Parathyroid adenoma (tissue), 2 donors: ENCODE measurements at regions not wholly inside any gene's neighbourhood (a gene's known extent, or its start where the extent isn't known, plus 50 kb on each side); places are given as distances from the start of the nearest gene placed in this dataset.

Experiments
- H2AFZ ChIP-seq: fragments of 300-600 bp; sonication (generic); one replicate; pipeline ENCODE4 v1.7.0; 2017; ENCODE audit warnings: antibody characterized with exemption, mild to moderate bottlenecking
- H3K27ac ChIP-seq: fragments of 300-600 bp; sonication (generic); one replicate; pipeline ENCODE4 v1.7.0; 2017
- H3K27me3 ChIP-seq: fragments of 300-600 bp; sonication (generic); one replicate; pipeline ENCODE4 v1.7.0; 2017; ENCODE audit warnings: low read length; ENCODE audit not compliant: control insufficient read depth, insufficient read depth
- H3K36me3 ChIP-seq: fragments of 300-600 bp; sonication (generic); one replicate; pipeline ENCODE4 v1.7.0; 2017; ENCODE audit warnings: low read length; ENCODE audit not compliant: control insufficient read depth, insufficient read depth
- H3K4me1 ChIP-seq: fragments of 300-600 bp; sonication (generic); one replicate; pipeline ENCODE4 v1.7.0; 2017; ENCODE audit warnings: control low read depth
- H3K4me2 ChIP-seq: fragments of 300-600 bp; sonication (generic); one replicate; pipeline ENCODE4 v1.7.0; 2017; ENCODE audit warnings: low read length
- H3K4me3 ChIP-seq: fragments of 300-600 bp; sonication (generic); one replicate; pipeline ENCODE4 v1.7.0; 2017; ENCODE audit warnings: low read depth, low read length
- H3K79me2 ChIP-seq: fragments of 300-600 bp; sonication (generic); one replicate; pipeline ENCODE4 v1.7.0; 2017; ENCODE audit warnings: control low read depth
- H3K9ac ChIP-seq: fragments of 300-600 bp; sonication (generic); one replicate; pipeline ENCODE4 v1.7.0; 2017; ENCODE audit warnings: mild to moderate bottlenecking
- H3K9me3 ChIP-seq: fragments of 300-600 bp; sonication (generic); one replicate; pipeline ENCODE4 v1.7.0; 2017; ENCODE audit warnings: low read length; ENCODE audit not compliant: control insufficient read depth
- CTCF ChIP-seq: fragments of 300-600 bp; sonication (generic); IDR thresholded peaks from one replicate; pipeline ENCODE4 v1.7.0; 2017; ENCODE audit warnings: antibody characterized with exemption, mild to moderate bottlenecking
- donor health status: primary hyperparathyroidism.

GRCh38 chr12:127648321-127648720 lies 618.6 kb upstream of the TMEM132C start:
- Histone ChIP-seq H3K27ac (no peak overlapping the region), H3K9me3 (no peaks in the 10 kb centered on the region), H3K4me2 (no peak overlapping the region), H2AFZ (no peak overlapping the region), H3K36me3 (no peaks in the 10 kb centered on the region), H3K79me2 (no peaks in the 10 kb centered on the region), H3K4me3 (no peak overlapping the region), H3K4me1 (no peaks in the 10 kb centered on the region), H3K9ac (no peak overlapping the region), H3K27me3 (no peaks in the 10 kb centered on the region)
- TF ChIP-seq CTCF, result no peak

GRCh38 chr12:127649961-127650360 lies 617.0 kb upstream of the TMEM132C start:
- Histone ChIP-seq H3K27me3 (no peaks in the 10 kb centered on the region), H3K4me1 (no peaks in the 10 kb centered on the region), H3K4me2 (no peak overlapping the region), H3K79me2 (no peaks in the 10 kb centered on the region), H3K36me3 (no peaks in the 10 kb centered on the region), H3K27ac (no peak overlapping the region), H3K4me3 (no peak overlapping the region), H3K9ac (no peak overlapping the region), H3K9me3 (no peaks in the 10 kb centered on the region), H2AFZ (no peak overlapping the region)
- TF ChIP-seq CTCF, result no peak

- H3K4me1 ChIP-seq, result no peaks in the 10 kb centered on the region
- H3K27me3 ChIP-seq, result no peaks in the 10 kb centered on the region
- no peaks in the 10 kb centered on the region for H3K9me3 ChIP-seq
- no peak overlapping the region for H3K4me2 ChIP-seq
- no peaks in the 10 kb centered on the region for H3K36me3 ChIP-seq
- no peak overlapping the region for H3K4me3 ChIP-seq
- TF ChIP-seq CTCF, result no peak
- H3K9ac ChIP-seq, result no peak overlapping the region
- no peak overlapping the region for H3K27ac ChIP-seq
- H3K79me2 ChIP-seq, result no peaks in the 10 kb centered on the region
- no peak overlapping the region for H2AFZ ChIP-seq
Observed at GRCh38 chr12:127650626-127651025, 616.3 kb upstream of the TMEM132C start.

- Histone ChIP-seq H3K4me2 (no peak overlapping the region), H3K79me2 (no peaks in the 10 kb centered on the region), H3K27ac (no peak overlapping the region), H2AFZ (no peak overlapping the region), H3K9me3 (no peaks in the 10 kb centered on the region), H3K4me3 (no peak overlapping the region), H3K9ac (no peak overlapping the region), H3K27me3 (no peaks in the 10 kb centered on the region), H3K36me3 (no peaks in the 10 kb centered on the region), H3K4me1 (no peaks in the 10 kb centered on the region)
- no peak for TF ChIP-seq CTCF
Observed at GRCh38 chr12:127652281-127652680, 614.7 kb upstream of the TMEM132C start.

GRCh38 chr12:127654383-127654985 lies 612.5 kb upstream of the TMEM132C start:
- Histone ChIP-seq H3K4me2 (no peak overlapping the region), H3K36me3 (no peaks in the 10 kb centered on the region), H3K4me1 (no peaks in the 10 kb centered on the region), H2AFZ (no peak overlapping the region), H3K4me3 (no peak overlapping the region), H3K9me3 (no peaks in the 10 kb centered on the region), H3K9ac (no peak overlapping the region), H3K79me2 (no peaks in the 10 kb centered on the region), H3K27ac (no peak overlapping the region), H3K27me3 (no peaks in the 10 kb centered on the region)
- no peak for TF ChIP-seq CTCF
